H1 (cell line): ENCODE measurements at regions not wholly inside any gene's neighbourhood (a gene's known extent, or its start where the extent isn't known, plus 50 kb on each side); places are given as distances from the start of the nearest gene placed in this dataset.

Experiments used
- CTCF ChIA-PET: fragments of 300-600 bp; sonication (Branson Sonifier 250); formaldehyde crosslinking; loops from one replicate; lab custom pipeline; 2021; ENCODE audit not compliant: partially characterized antibody; lab: Charles Lee
- POLR2A ChIA-PET: fragments of 300-600 bp; sonication (Branson Sonifier 250); formaldehyde crosslinking; loops from one replicate; lab custom pipeline; 2021; ENCODE audit warnings: inconsistent platforms; ENCODE audit not compliant: partially characterized antibody; lab: Charles Lee
- DNase-seq, 2 experiments: peaks; one replicate each; pipeline versions ENCODE4 v3.0.0 to v3.0.0-alpha.2; 2010 to 2022; ENCODE audit warnings: low spot score in 2 of 2, low read depth in 1 of 2, mixed read lengths in 1 of 2
- FAIRE-seq: peaks from 2 replicates; lab custom pipeline; 2011; peaks lifted over from hg19 to GRCh38; lab: Jason Lieb, UNC
- H2AFZ ChIP-seq: 2 replicates; pipeline ENCODE4 v1.8.1; 2012; ENCODE audit warnings: low read length, inconsistent platforms
- H2AK5ac ChIP-seq: 2 replicates; pipeline ENCODE4 v1.6.1; 2013; ENCODE audit warnings: low read depth, low read length
- H2BK120ac ChIP-seq: replicated peaks from 2 replicates; pipeline ENCODE3; 2013; ENCODE audit warnings: low read depth, low read length, inconsistent platforms
- H2BK12ac ChIP-seq: 2 replicates; pipeline ENCODE4 v1.6.1; 2013; ENCODE audit warnings: low read depth, low read length
- H2BK15ac ChIP-seq: 2 replicates; pipeline ENCODE4 v1.6.1; 2013; ENCODE audit warnings: low read length
- H2BK20ac ChIP-seq: 2 replicates; pipeline ENCODE4 v1.6.1; 2013; ENCODE audit warnings: low read length
- H2BK5ac ChIP-seq: 2 replicates; pipeline ENCODE4 v1.6.1; 2013; ENCODE audit warnings: low read depth, low read length
- H3K14ac ChIP-seq: 2 replicates; pipeline ENCODE4 v1.6.1; 2013; ENCODE audit warnings: inconsistent platforms; ENCODE audit not compliant: insufficient read length
- H3K18ac ChIP-seq: 2 replicates; pipeline ENCODE4 v1.6.1; 2013; ENCODE audit warnings: low read length; ENCODE audit errors: extremely low read depth
- H3K23ac ChIP-seq: 2 replicates; pipeline ENCODE4 v1.6.1; 2013; ENCODE audit warnings: inconsistent platforms; ENCODE audit not compliant: insufficient read length
- H3K23me2 ChIP-seq: 2 replicates; pipeline ENCODE4 v1.6.1; 2013; ENCODE audit warnings: low read depth, low read length
- H3K27ac ChIP-seq: 2 replicates; pipeline ENCODE4 v1.6.1; 2011; ENCODE audit warnings: low read depth, low read length, inconsistent platforms
- H3K27me3 ChIP-seq, 4 experiments: replicated peaks in 1 of 4; 1 replicate in 1 of 4; 2 replicates in 3 of 4; pipeline versions ENCODE4 v1.6.1 to v1.8.1; 2011 to 2013; ENCODE audit warnings: low read length in 3 of 4, mild to moderate bottlenecking in 3 of 4, inconsistent platforms in 2 of 4, mixed read lengths in 2 of 4, moderate library complexity in 1 of 4; ENCODE audit not compliant: control insufficient read depth in 3 of 4, insufficient read depth in 3 of 4; ENCODE audit errors: extremely low read depth in 1 of 4
- H3K36me3 ChIP-seq, 4 experiments: 2 replicates each; pipeline versions ENCODE4 v1.6.1 to v1.8.1; 2011 to 2013; ENCODE audit warnings: mild to moderate bottlenecking in 4 of 4, low read length in 3 of 4, moderate library complexity in 2 of 4, control low read depth in 1 of 4, inconsistent platforms in 1 of 4; ENCODE audit not compliant: insufficient read depth in 4 of 4, control insufficient read depth in 2 of 4
- H3K4ac ChIP-seq: replicated peaks from 2 replicates; pipeline ENCODE3; 2013; ENCODE audit warnings: low read length, low read depth, mixed read lengths, inconsistent platforms; ENCODE audit not compliant: insufficient read length
- H3K4me1 ChIP-seq, 4 experiments: replicated peaks in 1 of 4; 1 replicate in 1 of 4; 2 replicates in 3 of 4; pipeline versions ENCODE4 v1.6.1 to v1.8.1; 2011 to 2013; ENCODE audit warnings: low read length in 3 of 4, inconsistent platforms in 2 of 4, mixed read lengths in 1 of 4; ENCODE audit not compliant: insufficient read depth in 4 of 4, control insufficient read depth in 3 of 4
- H3K4me2 ChIP-seq, 2 experiments: 2 replicates each; pipeline versions ENCODE4 v1.6.1 to v1.8.1; 2011 to 2013; ENCODE audit warnings: low read depth in 2 of 2, low read length in 2 of 2, control low read depth in 1 of 2, inconsistent platforms in 1 of 2, mild to moderate bottlenecking in 1 of 2; ENCODE audit not compliant: insufficient read depth in 1 of 2
- H3K4me3 ChIP-seq, 4 experiments: fragments of 200-600, 300-600 bp in 1 of 4; sonication (generic), shearing (Covaris generic), sonication (Bioruptor Twin) in 1 of 4; 2 replicates each; pipeline versions ENCODE4 v1.5.1 to v1.8.1; 2011 to 2016; ENCODE audit warnings: low read length in 4 of 4, low read depth in 3 of 4, control low read depth in 2 of 4, inconsistent platforms in 2 of 4, mild to moderate bottlenecking in 2 of 4, mixed read lengths in 1 of 4, moderate library complexity in 1 of 4; ENCODE audit not compliant: insufficient read depth in 2 of 4; ENCODE audit errors: extremely low read depth in 1 of 4
- H3K56ac ChIP-seq: replicated peaks from 2 replicates; pipeline ENCODE3; 2013; ENCODE audit warnings: low read depth, mild to moderate bottlenecking, mixed read lengths, low read length, inconsistent platforms; ENCODE audit not compliant: insufficient read length
- H3K79me1 ChIP-seq: 2 replicates; pipeline ENCODE4 v1.6.1; 2013; ENCODE audit warnings: low read depth, low read length, control low read depth
- H3K79me2 ChIP-seq, 2 experiments: 2 replicates each; pipeline versions ENCODE4 v1.6.1 to v1.8.1; 2012 to 2013; ENCODE audit warnings: low read length in 2 of 2, mild to moderate bottlenecking in 2 of 2, inconsistent platforms in 1 of 2; ENCODE audit not compliant: insufficient read depth in 2 of 2, control insufficient read depth in 1 of 2
- H3K9ac ChIP-seq, 4 experiments: replicated peaks in 1 of 4; 1 replicate in 1 of 4; 2 replicates in 3 of 4; pipeline versions ENCODE4 v1.6.1 to v1.8.1; 2011 to 2013; ENCODE audit warnings: low read depth in 3 of 4, low read length in 3 of 4, control low read depth in 2 of 4, mild to moderate bottlenecking in 2 of 4, moderate library complexity in 2 of 4, inconsistent platforms in 1 of 4; ENCODE audit errors: extremely low read depth in 1 of 4
- H3K9me3 ChIP-seq, 2 experiments: 2 replicates each; pipeline versions ENCODE4 v1.6.1 to v1.8.1; 2012 to 2013; ENCODE audit warnings: mild to moderate bottlenecking in 2 of 2, moderate library complexity in 2 of 2, control low read depth in 1 of 2, inconsistent platforms in 1 of 2, low read depth in 1 of 2, low read length in 1 of 2, mixed read lengths in 1 of 2; ENCODE audit not compliant: insufficient read depth in 2 of 2
- H4K20me1 ChIP-seq, 2 experiments: replicated peaks in 1 of 2; 2 replicates each; pipeline versions ENCODE3 to v1.8.1; 2011 to 2013; ENCODE audit warnings: inconsistent platforms in 2 of 2, low read length in 2 of 2, mild to moderate bottlenecking in 1 of 2; ENCODE audit not compliant: insufficient read depth in 2 of 2, control insufficient read depth in 1 of 2
- H4K5ac ChIP-seq: 2 replicates; pipeline ENCODE4 v1.6.1; 2013; ENCODE audit warnings: low read length, low read depth, mixed read lengths, inconsistent platforms; ENCODE audit not compliant: insufficient read length
- H4K8ac ChIP-seq: 2 replicates; pipeline ENCODE4 v1.8.0; 2013; ENCODE audit warnings: mild to moderate bottlenecking, moderate library complexity, low read length, inconsistent platforms; ENCODE audit not compliant: insufficient read depth; ENCODE audit errors: extremely low read depth
- H4K91ac ChIP-seq: replicated peaks from 2 replicates; pipeline ENCODE3; 2013; ENCODE audit warnings: low read length, mixed read lengths, inconsistent platforms; ENCODE audit not compliant: insufficient read length
- GTF2F1 ChIP-seq: IDR thresholded peaks from 2 replicates; pipeline ENCODE4 v1.6.1; 2012; ENCODE audit warnings: low read depth, low read length, improper control_type of control experiment, borderline replicate concordance
- MAFK ChIP-seq: IDR thresholded peaks from 2 replicates; pipeline ENCODE4 v1.6.1; 2012; ENCODE audit warnings: low read depth, mild to moderate bottlenecking, improper control_type of control experiment, low read length
- POLR2A ChIP-seq, 2 experiments: IDR thresholded peaks; 1 replicate in 1 of 2; 2 replicates in 1 of 2; pipeline ENCODE4 v1.6.1; 2011; ENCODE audit warnings: low read depth in 2 of 2, low read length in 2 of 2, mild to moderate bottlenecking in 2 of 2; ENCODE audit errors: control extremely low read depth in 1 of 2
- SP2 ChIP-seq: IDR thresholded peaks from 2 replicates; pipeline ENCODE4 v1.6.1; 2012; ENCODE audit warnings: mild to moderate bottlenecking, low read length, inconsistent platforms
- WGBS, 2 experiments: shearing (Covaris generic) in 1 of 2; methylation state at CpG; one replicate each; pipeline versions ENCODE4 v1.1.6 to v1.1.7; 2013 to 2015; ENCODE audit warnings: low lambda C conversion rate in 2 of 2, mixed read lengths in 2 of 2, inconsistent platforms in 1 of 2, low coverage in 1 of 2, missing lambda C conversion rate in 1 of 2; ENCODE audit not compliant: insufficient replicate concordance in 2 of 2, insufficient coverage in 1 of 2, insufficient read length in 1 of 2; ENCODE audit errors: extremely low coverage in 1 of 2, missing lambda C conversion rate in 1 of 2; 5-methylcytosine and 5-hydroxymethylcytosine counted together

DNA sequence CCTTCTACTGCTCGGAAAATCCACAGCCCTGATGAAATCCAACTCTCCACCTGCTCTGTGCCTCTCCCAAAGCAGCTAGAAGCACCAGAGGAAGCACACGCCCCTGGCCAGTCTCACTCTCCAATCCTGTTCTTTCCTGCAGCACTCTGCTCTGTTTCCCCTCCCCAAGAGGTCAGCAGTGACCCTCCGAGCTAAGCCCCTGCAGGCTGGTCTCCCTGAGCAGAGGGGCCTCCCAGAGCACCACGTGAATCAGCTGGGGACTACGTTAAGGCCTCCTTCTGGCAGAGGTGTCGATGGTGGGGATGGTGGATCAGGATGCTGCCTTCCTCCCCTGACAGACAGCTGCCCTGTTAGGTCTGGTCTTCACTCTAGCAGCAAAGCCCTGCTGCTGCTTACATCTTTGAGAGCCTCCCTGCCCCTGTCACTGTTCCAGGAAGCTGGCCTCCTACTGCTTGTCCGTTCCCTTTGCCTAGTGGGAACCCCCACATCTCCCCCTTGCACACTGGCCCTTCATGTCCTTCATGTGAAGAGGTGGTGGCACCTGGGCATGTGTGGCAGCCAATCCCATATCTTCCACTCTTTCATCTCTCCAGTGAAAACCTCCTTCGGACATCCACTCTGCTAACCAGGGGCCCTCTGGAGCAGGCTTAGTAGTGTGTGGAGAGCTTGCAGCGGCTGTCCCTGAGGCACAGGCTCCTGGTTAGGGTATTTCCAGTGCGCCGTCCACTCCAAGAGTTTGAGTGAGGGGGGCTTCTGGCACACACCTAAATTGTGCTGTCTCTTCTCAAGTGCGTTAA is 307.5 kb upstream of the HS6ST1 start:
- no peak overlapping the region for H3K14ac ChIP-seq
- no peak overlapping the region for H2AFZ ChIP-seq
- H4K20me1 ChIP-seq, result no peaks in the 10 kb centered on the region
- no peaks in the 10 kb centered on the region for H3K36me3 ChIP-seq
- no peak overlapping the region for H2AK5ac ChIP-seq
- H2BK120ac ChIP-seq, result no peak overlapping the region
- H2BK5ac ChIP-seq, result no peak overlapping the region
- 0 out of 2 replicates have a peak overlapping the region, but pooled peaks have one; percentile 43 for H2BK20ac ChIP-seq
- no peak overlapping the region for H4K5ac ChIP-seq
- H3K27me3 ChIP-seq, result no peaks in the 10 kb centered on the region; a peak in 2 of 7 replicates
- DNase-seq, result no peak
- H2BK15ac ChIP-seq, result 0 out of 2 replicates have a peak overlapping the region, but pooled peaks have one; percentile 20
- H2BK12ac ChIP-seq, result peak overlapping the region; percentile 71; the same call in 1 of the 2 replicates
- H3K23me2 ChIP-seq, result no peaks in the 10 kb centered on the region
- no peaks in the 10 kb centered on the region for H3K79me2 ChIP-seq
- H3K27ac ChIP-seq, result no peak overlapping the region
- no peak overlapping the region for H3K4ac ChIP-seq
- H3K4me2 ChIP-seq, result no peak overlapping the region
- no peak for FAIRE-seq
- H3K4me1 ChIP-seq, result peaks cover 0 to 3% (median 0%) of the 10 kb centered on the region in 4 experiments; a peak in 1 of 7 replicates
- no peak overlapping the region for H3K9ac ChIP-seq
- H3K56ac ChIP-seq, result no peak overlapping the region
- H4K8ac ChIP-seq, result peak overlapping the region; percentile 69; the same call in 1 of the 2 replicates
- TF ChIP-seq GTF2F1 (no peak), SP2 (no peak), POLR2A (IDR thresholded peaks at IDR 0.05; ENCODE audit: control extremely low read depth in 1 of 2, low read depth in 2 of 2, low read length in 2 of 2) (no peak), MAFK (no peak)
- no peaks in the 10 kb centered on the region; the same call in 1 of the 2 replicates for H3K79me1 ChIP-seq
- ChIA-PET POLR2A (interaction anchor here (1.2 to 1.6 kb wide), 2 partner anchors 9 to 12 kb away, joined by 3 to 6 read pairs; no protein-coding TSS in a partner anchor), CTCF (interaction anchor here (0.6 to 1.4 kb wide), 2 partner anchors 12 to 93 kb away, joined by 3 read pairs; no protein-coding TSS in a partner anchor)
- no peak overlapping the region for H3K23ac ChIP-seq
- no peak overlapping the region for H3K4me3 ChIP-seq
- H3K18ac ChIP-seq, result no peak overlapping the region
- WGBS, 2 experiments, result 82% methylated on average over 11 of the region's 12 CpGs; no CpG with 5 or more reads in 1 of the 2 experiments
- H3K9me3 ChIP-seq, result no peaks in the 10 kb centered on the region
- H4K91ac ChIP-seq, result peak overlapping the region; percentile 47
